ENCODE measurements at regions not wholly inside any gene's neighbourhood (a gene's known extent, or its start where the extent isn't known, plus 50 kb on each side); places are given as distances from the start of the nearest gene placed in this dataset.
"Not testable (repeated sequence)": the region's sequence is repeated elsewhere in the genome, so short reads cannot be mapped to it uniquely, and the experiment has no call there.

DNA sequence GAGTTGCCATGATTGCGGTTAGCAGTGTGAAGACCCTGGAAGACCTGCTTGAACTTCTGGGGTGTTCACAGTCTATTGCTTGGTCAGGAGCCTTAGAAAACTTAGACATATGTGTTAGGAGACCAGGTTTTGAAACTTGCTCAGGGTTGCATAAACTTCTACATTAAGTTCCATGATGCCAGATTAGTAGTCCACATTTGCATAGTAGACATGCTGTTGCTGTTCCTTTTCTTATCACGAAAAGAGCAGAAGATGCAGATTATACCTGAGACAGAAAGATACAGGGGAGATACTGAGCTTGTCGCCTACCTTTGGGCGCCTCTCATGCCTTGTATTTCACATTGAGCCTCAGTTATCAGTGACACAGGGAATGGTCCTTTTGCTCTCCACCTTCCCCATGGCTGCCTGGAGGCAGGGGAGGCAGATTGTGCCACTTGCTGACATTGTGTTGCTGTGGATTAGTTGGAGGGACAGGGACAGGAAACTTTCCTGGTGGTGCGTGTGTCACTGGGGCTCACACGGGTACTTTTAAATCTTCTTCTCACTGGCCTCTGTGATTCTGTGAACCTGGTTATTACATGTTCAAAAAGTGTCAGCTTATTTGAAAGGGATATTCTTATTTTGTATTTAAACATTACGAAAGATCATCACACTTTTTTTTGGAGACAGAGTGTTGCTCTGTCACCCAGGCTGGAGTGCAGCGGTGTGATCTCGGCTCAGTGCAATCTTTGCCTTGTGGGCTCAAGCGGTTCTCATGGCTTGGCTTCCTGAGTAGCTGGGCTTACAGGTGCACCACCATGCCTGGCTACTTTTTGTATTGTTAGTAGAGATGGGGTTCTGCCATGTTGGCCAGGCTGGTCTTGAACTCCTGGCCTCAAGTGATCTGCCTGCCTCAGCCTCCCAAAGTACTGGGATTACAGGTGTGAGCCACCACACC, 82.0 kb downstream of the SRGAP2 start:
- not testable (repeated sequence) for TF ChIP-seq CTCF (IDR thresholded peaks at IDR 0.05); EZH2 (IDR thresholded peaks at IDR 0.05; ENCODE audit: borderline replicate concordance, insufficient read depth, low read depth, low read length, poor library complexity, severe bottlenecking)
